GM21526 (cell line): ENCODE measurements at regions not wholly inside any gene's neighbourhood (a gene's known extent, or its start where the extent isn't known, plus 50 kb on each side); places are given as distances from the start of the nearest gene placed in this dataset.

ENCODE experiments used
- ATAC-seq: cut with Tn5 transposase; IDR thresholded peaks from one replicate; pipeline ENCODE4 v1.9.1; 2021; ENCODE audit warnings: moderate library complexity; ENCODE audit not compliant: unreplicated experiment, low FRiP score

GRCh38 chr20:57769756-57770155, 59.9 kb upstream of the PMEPA1 start:
- ATAC-seq = no peak

GRCh38 chr20:57768519-57768918, 58.7 kb upstream of the PMEPA1 start:
- no peak for ATAC-seq

DNA sequence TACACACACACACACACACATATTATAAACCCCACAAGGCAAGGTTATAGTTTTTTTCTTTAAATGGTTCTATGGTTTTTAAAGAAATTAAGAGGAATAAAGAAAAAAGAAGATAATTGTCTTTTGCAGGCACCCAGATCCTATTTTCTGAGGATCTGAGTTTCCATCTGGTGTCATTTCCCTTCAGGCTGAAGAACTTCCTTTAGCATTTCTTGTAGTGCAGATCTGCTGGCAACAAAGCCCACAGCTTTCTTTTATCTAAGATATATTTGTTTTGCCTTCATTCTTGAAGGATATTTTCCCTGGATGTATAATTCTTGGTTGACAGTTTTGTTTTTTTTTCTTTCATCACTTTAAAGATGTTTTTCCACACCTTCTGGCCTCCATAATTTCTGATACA, 57.6 kb upstream of the PMEPA1 start:
- no peak for ATAC-seq

- no peak for ATAC-seq
These were observed 53.4 kb upstream of the PMEPA1 start for GRCh38 chr20:57763235-57763595.

DNA sequence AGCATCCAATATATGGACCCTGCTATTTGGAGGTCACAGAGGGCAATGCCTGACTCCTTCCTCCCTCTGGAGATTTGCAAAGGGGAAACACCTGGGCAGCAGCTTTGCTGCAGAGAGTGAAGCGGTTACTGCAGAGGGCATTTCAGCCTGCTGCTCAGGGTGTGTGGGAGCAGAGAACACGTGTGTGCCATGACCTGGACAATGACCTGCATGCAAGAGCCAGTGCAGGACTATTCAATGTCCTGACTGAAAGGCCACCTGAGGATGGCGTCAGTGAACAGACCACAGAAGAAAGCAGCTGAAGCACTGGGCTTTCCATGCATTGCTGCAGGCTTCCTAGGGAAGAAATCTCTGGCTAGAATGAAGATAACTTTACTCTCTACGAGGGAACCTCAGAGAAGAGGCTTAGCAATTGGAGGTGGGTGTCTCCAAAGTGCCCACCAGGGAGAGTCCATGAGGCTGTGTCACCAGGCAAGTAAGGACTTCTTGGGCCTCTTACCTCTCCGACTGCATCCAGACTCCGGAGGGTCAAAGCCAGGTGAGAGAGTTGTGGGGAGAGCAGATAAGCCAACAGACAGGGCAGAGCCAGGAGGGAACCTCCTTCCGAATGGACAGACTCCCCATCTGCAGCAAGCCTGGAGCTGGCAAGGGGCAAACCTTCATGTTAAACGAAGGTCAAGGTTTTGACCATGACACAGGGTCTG, 52.9 kb upstream of the PMEPA1 start:
- ATAC-seq = no peak

GRCh38 chr20:57761413-57761734, 51.6 kb upstream of the PMEPA1 start:
- ATAC-seq = no peak

GRCh38 chr20:57760698-57761412, 51.0 kb upstream of the PMEPA1 start:
- ATAC-seq = no peak

DNA sequence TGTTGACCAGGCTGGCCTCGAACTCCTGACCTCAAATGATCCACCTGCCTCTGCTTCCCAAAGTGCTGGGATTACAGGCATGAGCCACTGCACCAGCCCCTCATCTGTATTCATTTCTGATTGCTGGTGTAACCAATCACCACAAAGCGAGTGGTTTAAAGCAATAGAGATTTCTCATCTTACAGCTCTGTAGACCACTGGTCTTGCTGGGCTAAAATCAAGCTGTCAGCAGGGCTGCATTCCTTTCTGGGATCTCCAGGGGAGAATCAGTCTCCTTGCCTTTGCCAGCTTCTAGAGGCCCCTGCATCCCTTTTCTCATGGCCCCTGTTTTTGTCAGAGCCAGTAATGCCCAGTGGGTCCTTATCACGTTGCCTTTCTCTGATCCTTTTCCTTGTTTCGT, 49.9 kb upstream of the PMEPA1 start:
- ATAC-seq = no peak
